BLaER1 (cell line): ENCODE measurements at regions not wholly inside any gene's neighbourhood (a gene's known extent, or its start where the extent isn't known, plus 50 kb on each side); places are given as distances from the start of the nearest gene placed in this dataset.

Source experiments
- H3K27ac ChIP-seq: shearing (Covaris generic); formaldehyde crosslinking; 2 replicates; pipeline ENCODE4 v1.8.1; 2022
- H3K27me3 ChIP-seq: shearing (Covaris generic); formaldehyde crosslinking; 2 replicates; pipeline ENCODE4 v1.8.1; 2022
- H3K36me3 ChIP-seq: shearing (Covaris generic); formaldehyde crosslinking; 2 replicates; pipeline ENCODE4 v1.8.1; 2022
- H3K4me1 ChIP-seq: shearing (Covaris generic); formaldehyde crosslinking; 2 replicates; pipeline ENCODE4 v1.8.1; 2022
- H3K4me2 ChIP-seq: shearing (Covaris generic); formaldehyde crosslinking; 2 replicates; pipeline ENCODE4 v1.8.1; 2022
- H3K4me3 ChIP-seq: shearing (Covaris generic); formaldehyde crosslinking; 2 replicates; pipeline ENCODE4 v1.8.1; 2022
- H3K9ac ChIP-seq: shearing (Covaris generic); formaldehyde crosslinking; 2 replicates; pipeline ENCODE4 v1.8.1; 2022
- H3K9me3 ChIP-seq: shearing (Covaris generic); formaldehyde crosslinking; 2 replicates; pipeline ENCODE4 v1.8.1; 2022
- H4K20me1 ChIP-seq: shearing (Covaris generic); formaldehyde crosslinking; 2 replicates; pipeline ENCODE4 v1.8.1; 2022
- Cebpa-rat ChIP-seq: shearing (Covaris generic); IDR thresholded peaks from 2 replicates; pipeline ENCODE4 v1.8.1; 2022

DNA sequence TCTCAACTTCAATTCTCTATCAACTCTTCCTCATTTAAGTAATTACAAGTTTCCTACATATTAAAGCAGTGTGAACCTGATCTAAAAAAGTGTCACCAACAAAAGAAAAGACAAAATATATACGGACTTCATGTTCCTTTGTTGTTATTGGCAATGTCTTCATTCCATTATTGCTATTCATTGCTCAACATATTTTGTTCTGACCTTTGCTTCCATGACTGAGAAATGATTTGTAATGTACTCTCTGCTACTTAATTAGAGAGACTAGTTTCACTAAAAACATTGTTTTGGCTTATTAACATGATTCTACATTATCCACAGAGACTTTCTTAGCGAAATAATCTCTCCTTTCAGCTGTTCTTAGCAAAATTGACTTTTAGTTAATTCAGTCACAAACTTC, 657.2 kb upstream of the ROBO1 start:
- Histone ChIP-seq H3K27ac (no peak overlapping the region), H3K4me2 (no peak overlapping the region), H3K4me3 (no peak overlapping the region), H3K9me3 (no peaks in the 10 kb centered on the region), H4K20me1 (no peaks in the 10 kb centered on the region), H3K9ac (no peak overlapping the region), H3K4me1 (no peaks in the 10 kb centered on the region), H3K36me3 (no peaks in the 10 kb centered on the region), H3K27me3 (no peaks in the 10 kb centered on the region)
- no peak for TF ChIP-seq Cebpa-rat

DNA sequence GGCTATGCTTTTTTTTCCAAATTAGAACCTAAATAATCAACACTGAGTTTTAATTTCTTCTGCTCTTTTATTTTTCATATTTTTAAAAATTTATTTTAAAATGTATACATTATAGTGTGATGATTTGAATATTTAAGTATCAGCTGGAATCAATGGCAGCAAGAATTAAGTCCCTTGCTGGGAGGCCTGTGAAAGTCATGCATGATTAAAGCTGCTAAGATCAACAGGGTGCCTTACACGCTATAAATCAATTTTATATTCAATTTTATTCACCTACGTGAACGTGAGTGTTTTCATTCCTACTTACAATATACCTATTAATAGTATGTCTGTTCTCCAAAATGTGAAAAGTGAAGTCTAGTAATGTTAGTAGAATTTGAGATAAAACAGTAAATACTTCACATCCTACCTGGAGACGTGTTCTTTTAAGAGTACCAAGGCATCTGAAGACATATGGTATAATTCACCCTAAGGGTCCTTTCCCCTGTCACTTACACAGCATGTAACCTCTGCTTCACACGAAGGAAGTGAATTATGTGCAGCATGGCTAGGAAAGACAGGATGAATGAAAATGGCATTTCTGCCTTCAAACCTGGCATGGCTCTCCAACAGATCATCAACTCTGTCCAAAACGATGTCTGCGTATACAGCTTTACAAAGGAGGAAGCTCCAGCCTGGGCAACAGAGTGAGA, 640.4 kb upstream of the ROBO1 start:
- no peaks in the 10 kb centered on the region for H4K20me1 ChIP-seq
- H3K4me2 ChIP-seq, result no peak overlapping the region
- H3K9me3 ChIP-seq, result no peaks in the 10 kb centered on the region
- H3K36me3 ChIP-seq, result no peaks in the 10 kb centered on the region
- H3K9ac ChIP-seq, result no peak overlapping the region
- H3K27me3 ChIP-seq, result no peaks in the 10 kb centered on the region
- no peaks in the 10 kb centered on the region for H3K4me1 ChIP-seq
- H3K4me3 ChIP-seq, result no peak overlapping the region
- TF ChIP-seq Cebpa-rat, result no peak
- H3K27ac ChIP-seq, result no peak overlapping the region

GRCh38 chr3:80405618-80406017, 637.8 kb upstream of the ROBO1 start:
- Histone ChIP-seq H3K9me3 (no peaks in the 10 kb centered on the region), H4K20me1 (no peaks in the 10 kb centered on the region), H3K4me1 (no peaks in the 10 kb centered on the region), H3K27me3 (no peaks in the 10 kb centered on the region), H3K36me3 (no peaks in the 10 kb centered on the region), H3K9ac (no peak overlapping the region), H3K27ac (no peak overlapping the region), H3K4me3 (no peak overlapping the region), H3K4me2 (no peak overlapping the region)
- TF ChIP-seq Cebpa-rat, result no peak

DNA sequence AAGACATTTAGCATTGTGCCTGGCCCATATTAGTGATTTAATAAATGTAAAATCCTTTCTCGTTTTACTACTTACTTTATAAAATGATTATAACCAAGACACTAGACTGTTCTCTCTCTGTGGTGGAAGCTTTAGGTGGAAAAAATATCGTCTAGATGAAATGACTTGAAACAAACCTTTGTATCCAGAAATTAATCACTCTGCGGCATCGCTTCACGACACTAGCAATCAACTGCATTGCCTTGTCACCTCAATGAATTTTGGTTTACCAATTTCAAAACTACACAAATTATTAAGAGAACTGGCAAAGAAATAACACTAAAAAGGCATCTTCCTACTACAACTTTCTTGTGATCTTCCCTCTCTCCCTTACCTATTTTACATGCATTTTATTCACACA, 627.2 kb upstream of the ROBO1 start:
- Histone ChIP-seq H4K20me1 (no peaks in the 10 kb centered on the region), H3K36me3 (no peaks in the 10 kb centered on the region), H3K4me3 (no peak overlapping the region), H3K9me3 (no peaks in the 10 kb centered on the region), H3K27ac (no peak overlapping the region), H3K27me3 (no peaks in the 10 kb centered on the region), H3K9ac (no peak overlapping the region), H3K4me1 (no peaks in the 10 kb centered on the region), H3K4me2 (no peak overlapping the region)
- TF ChIP-seq Cebpa-rat, result no peak

- Histone ChIP-seq H3K4me1 (no peaks in the 10 kb centered on the region), H3K36me3 (no peaks in the 10 kb centered on the region), H3K27me3 (no peaks in the 10 kb centered on the region), H3K27ac (no peak overlapping the region), H4K20me1 (no peaks in the 10 kb centered on the region), H3K9ac (no peak overlapping the region), H3K4me2 (no peak overlapping the region), H3K9me3 (no peaks in the 10 kb centered on the region), H3K4me3 (no peak overlapping the region)
- TF ChIP-seq Cebpa-rat, result no peak
These were observed 623.8 kb upstream of the ROBO1 start for GRCh38 chr3:80391573-80391972.

GRCh38 chr3:80384811-80385210, 617.0 kb upstream of the ROBO1 start:
- Histone ChIP-seq H3K4me3 (no peak overlapping the region), H4K20me1 (no peaks in the 10 kb centered on the region), H3K27me3 (no peaks in the 10 kb centered on the region), H3K9ac (no peak overlapping the region), H3K9me3 (no peaks in the 10 kb centered on the region), H3K4me2 (no peak overlapping the region), H3K36me3 (no peaks in the 10 kb centered on the region), H3K4me1 (no peaks in the 10 kb centered on the region), H3K27ac (no peak overlapping the region)
- no peak for TF ChIP-seq Cebpa-rat

GRCh38 chr3:80374423-80374822, 606.6 kb upstream of the ROBO1 start:
- H3K9me3 ChIP-seq, result no peaks in the 10 kb centered on the region
- no peaks in the 10 kb centered on the region for H4K20me1 ChIP-seq
- no peak overlapping the region for H3K27ac ChIP-seq
- H3K9ac ChIP-seq, result no peak overlapping the region
- no peaks in the 10 kb centered on the region for H3K36me3 ChIP-seq
- TF ChIP-seq Cebpa-rat, result no peak
- H3K4me3 ChIP-seq, result no peak overlapping the region
- no peak overlapping the region for H3K4me2 ChIP-seq
- H3K4me1 ChIP-seq, result no peaks in the 10 kb centered on the region
- no peaks in the 10 kb centered on the region for H3K27me3 ChIP-seq

DNA sequence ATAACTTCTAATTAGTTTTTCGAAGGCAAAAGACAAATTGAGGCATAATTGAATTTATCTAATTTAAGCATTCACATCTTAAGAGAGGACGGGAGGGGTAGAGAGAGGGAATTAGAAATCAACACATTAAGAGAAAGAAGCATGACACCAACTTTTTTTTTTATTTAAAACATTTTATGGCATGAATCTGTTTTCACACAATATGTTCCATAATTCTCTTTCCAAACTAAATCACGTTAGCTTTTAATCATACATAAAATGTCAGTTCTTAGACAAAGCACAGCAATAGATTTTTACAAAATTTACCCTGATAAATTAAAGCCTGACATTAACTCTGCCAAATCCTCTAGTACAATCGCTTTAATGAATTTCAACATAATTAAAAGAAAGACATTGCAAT, 600.8 kb upstream of the ROBO1 start:
- no peaks in the 10 kb centered on the region for H3K36me3 ChIP-seq
- H3K4me1 ChIP-seq, result no peaks in the 10 kb centered on the region
- H3K9me3 ChIP-seq, result no peaks in the 10 kb centered on the region
- H3K9ac ChIP-seq, result no peak overlapping the region
- no peaks in the 10 kb centered on the region for H3K27me3 ChIP-seq
- no peak overlapping the region for H3K4me3 ChIP-seq
- H3K27ac ChIP-seq, result no peak overlapping the region
- no peak overlapping the region for H3K4me2 ChIP-seq
- no peak for TF ChIP-seq Cebpa-rat
- no peaks in the 10 kb centered on the region for H4K20me1 ChIP-seq

GRCh38 chr3:80366808-80367548, 599.2 kb upstream of the ROBO1 start:
- no peak overlapping the region for H3K9ac ChIP-seq
- H3K36me3 ChIP-seq, result no peaks in the 10 kb centered on the region
- no peaks in the 10 kb centered on the region for H4K20me1 ChIP-seq
- TF ChIP-seq Cebpa-rat, result no peak
- no peaks in the 10 kb centered on the region for H3K27me3 ChIP-seq
- H3K4me2 ChIP-seq, result no peak overlapping the region
- H3K4me1 ChIP-seq, result no peaks in the 10 kb centered on the region
- no peak overlapping the region for H3K27ac ChIP-seq
- no peak overlapping the region for H3K4me3 ChIP-seq
- H3K9me3 ChIP-seq, result no peaks in the 10 kb centered on the region

GRCh38 chr3:80357761-80358160, 590.0 kb upstream of the ROBO1 start:
- Histone ChIP-seq H3K27me3 (no peaks in the 10 kb centered on the region), H4K20me1 (no peaks in the 10 kb centered on the region), H3K27ac (no peak overlapping the region), H3K9me3 (no peaks in the 10 kb centered on the region), H3K4me1 (no peaks in the 10 kb centered on the region), H3K9ac (no peak overlapping the region), H3K4me2 (no peak overlapping the region), H3K36me3 (no peaks in the 10 kb centered on the region), H3K4me3 (no peak overlapping the region)
- TF ChIP-seq Cebpa-rat, result no peak
